ENCODE measurements at regions not wholly inside any gene's neighbourhood (a gene's known extent, or its start where the extent isn't known, plus 50 kb on each side); places are given as distances from the start of the nearest gene placed in this dataset.

DNA sequence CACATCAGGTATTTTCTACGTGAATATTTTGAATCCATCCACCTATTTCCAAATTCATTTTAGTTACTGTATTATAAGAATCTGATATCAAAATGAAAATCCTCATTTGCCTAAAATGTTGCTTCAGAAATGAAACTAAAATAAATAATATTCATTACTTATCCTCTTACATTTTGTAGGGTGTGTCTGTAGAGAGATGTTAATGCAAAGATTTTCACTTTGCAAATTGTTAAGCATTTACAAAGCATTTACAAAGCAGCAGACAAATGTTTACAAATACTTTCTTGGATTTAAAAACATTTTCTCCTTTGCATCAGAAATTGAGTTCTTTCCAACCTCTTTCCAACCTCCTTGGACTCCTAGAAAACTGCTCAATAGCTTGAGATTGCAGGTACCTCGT is 360.0 kb upstream of the DCN start:
- H3K27me3 Mint-ChIP-seq: peaks cover 2 to 4% of the 10 kb centered on the region in 2 donors
- H3K36me3 Mint-ChIP-seq: peaks cover 0 to 2% of the 10 kb centered on the region in 2 donors
- no peak overlapping the region for H3K27ac ChIP-seq (ENCODE audit: low read depth, low read length)
- H3K9me3 ChIP-seq (ENCODE audit: control insufficient read depth in 1 of 2, low read length in 2 of 2): no peaks in the 10 kb centered on the region
- no peaks in the 10 kb centered on the region for H3K4me1 ChIP-seq (ENCODE audit: insufficient read depth, low read length)
- H3K27me3 ChIP-seq (ENCODE audit: insufficient read depth, low read length): no peaks in the 10 kb centered on the region
- H3K4me3 Mint-ChIP-seq: no peak overlapping the region
- ChIA-PET CTCF (ENCODE audit: partially characterized antibody) (no interaction called here), POLR2A (ENCODE audit: partially characterized antibody) (no interaction called here)
- H3K27ac Mint-ChIP-seq: no peak overlapping the region
- H3K36me3 ChIP-seq (ENCODE audit: insufficient read depth, low read length): no peaks in the 10 kb centered on the region
- H3K9me3 Mint-ChIP-seq: peaks cover 0 to 14% (median 5%) of the 10 kb centered on the region in 8 donors
- no peak overlapping the region for H3K4me3 ChIP-seq (ENCODE audit: low read length in 2 of 2)
- no peaks in the 10 kb centered on the region for H3K4me1 Mint-ChIP-seq
- DNase-seq: no peak
- intact Hi-C loops (cut with micrococcal nuclease): no loop called here

DNA sequence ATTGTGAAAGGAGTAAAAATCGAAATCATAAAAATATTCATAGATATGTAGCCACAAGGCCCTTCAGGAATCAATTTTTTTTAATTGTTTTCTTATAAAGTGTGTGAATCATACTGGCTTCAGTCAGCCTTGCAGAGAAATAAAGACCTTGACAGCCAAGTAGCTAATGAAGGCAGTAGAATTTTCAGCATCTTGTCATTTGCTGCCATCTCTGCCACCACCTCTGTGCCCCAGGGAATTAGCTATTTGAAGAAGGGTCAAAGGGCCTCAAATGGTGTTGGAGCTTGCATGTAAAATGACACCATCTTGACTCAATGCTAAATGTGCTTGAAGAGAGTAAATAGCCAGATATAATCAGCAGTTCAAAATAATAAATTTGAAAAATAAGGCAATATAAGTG is 359.4 kb upstream of the DCN start:
- intact Hi-C loops (cut with micrococcal nuclease): no loop called here
- H3K36me3 ChIP-seq (ENCODE audit: insufficient read depth, low read length): no peaks in the 10 kb centered on the region
- no peak overlapping the region for H3K27ac Mint-ChIP-seq
- no peak overlapping the region for H3K4me3 Mint-ChIP-seq
- no peaks in the 10 kb centered on the region for H3K4me1 ChIP-seq (ENCODE audit: insufficient read depth, low read length)
- H3K4me3 ChIP-seq (ENCODE audit: low read length in 2 of 2): no peak overlapping the region
- no peaks in the 10 kb centered on the region for H3K27me3 ChIP-seq (ENCODE audit: insufficient read depth, low read length)
- H3K4me1 Mint-ChIP-seq: no peaks in the 10 kb centered on the region
- no peak overlapping the region for H3K27ac ChIP-seq (ENCODE audit: low read depth, low read length)
- H3K36me3 Mint-ChIP-seq: peaks cover 0 to 3% of the 10 kb centered on the region in 2 donors
- DNase-seq: no peak
- no peaks in the 10 kb centered on the region for H3K9me3 ChIP-seq (ENCODE audit: control insufficient read depth in 1 of 2, low read length in 2 of 2)
- peaks cover 0 to 13% (median 5%) of the 10 kb centered on the region in 8 donors for H3K9me3 Mint-ChIP-seq
- ChIA-PET POLR2A (ENCODE audit: partially characterized antibody) (no interaction called here), CTCF (ENCODE audit: partially characterized antibody) (no interaction called here)
- peaks cover 2 to 4% of the 10 kb centered on the region in 2 donors for H3K27me3 Mint-ChIP-seq

DNA sequence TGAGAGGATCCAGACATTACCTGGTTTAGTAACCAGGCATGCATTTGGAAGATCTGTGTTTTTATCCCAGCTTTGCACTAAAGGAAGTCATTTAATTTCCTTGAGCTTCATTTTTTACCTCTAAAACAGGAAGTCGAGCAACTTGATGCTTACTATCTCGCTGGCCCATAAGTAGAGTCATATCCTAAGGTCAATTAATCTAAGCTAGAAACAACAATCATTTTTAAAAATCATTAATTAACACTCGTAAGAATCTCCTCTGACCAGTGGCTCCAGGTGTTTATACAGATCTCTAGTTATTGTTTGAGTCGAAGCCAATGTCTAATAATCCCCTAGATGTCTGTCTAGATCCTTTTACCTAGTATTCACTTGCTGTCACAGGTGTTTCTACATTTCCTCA is 355.8 kb upstream of the DCN start:
- no peaks in the 10 kb centered on the region for H3K36me3 ChIP-seq (ENCODE audit: insufficient read depth, low read length)
- H3K9me3 ChIP-seq (ENCODE audit: control insufficient read depth in 1 of 2, low read length in 2 of 2): no peaks in the 10 kb centered on the region
- DNase-seq: no peak
- no peaks in the 10 kb centered on the region for H3K4me1 ChIP-seq (ENCODE audit: insufficient read depth, low read length)
- peaks cover 2 to 7% of the 10 kb centered on the region in 2 donors for H3K27me3 Mint-ChIP-seq
- no peak overlapping the region for H3K27ac ChIP-seq (ENCODE audit: low read depth, low read length)
- no peaks in the 10 kb centered on the region for H3K4me1 Mint-ChIP-seq
- intact Hi-C loops (cut with micrococcal nuclease): no loop called here
- no peak overlapping the region for H3K4me3 Mint-ChIP-seq
- peaks cover 0 to 24% (median 16%) of the 10 kb centered on the region in 8 donors for H3K9me3 Mint-ChIP-seq
- H3K4me3 ChIP-seq (ENCODE audit: low read length in 2 of 2): no peak overlapping the region
- peaks cover 0 to 7% of the 10 kb centered on the region in 2 donors for H3K36me3 Mint-ChIP-seq
- H3K27me3 ChIP-seq (ENCODE audit: insufficient read depth, low read length): no peaks in the 10 kb centered on the region
- H3K27ac Mint-ChIP-seq: no peak overlapping the region
- POLR2A ChIA-PET (ENCODE audit: partially characterized antibody): no interaction called here
- CTCF ChIA-PET (ENCODE audit: partially characterized antibody): no interaction called here

DNA sequence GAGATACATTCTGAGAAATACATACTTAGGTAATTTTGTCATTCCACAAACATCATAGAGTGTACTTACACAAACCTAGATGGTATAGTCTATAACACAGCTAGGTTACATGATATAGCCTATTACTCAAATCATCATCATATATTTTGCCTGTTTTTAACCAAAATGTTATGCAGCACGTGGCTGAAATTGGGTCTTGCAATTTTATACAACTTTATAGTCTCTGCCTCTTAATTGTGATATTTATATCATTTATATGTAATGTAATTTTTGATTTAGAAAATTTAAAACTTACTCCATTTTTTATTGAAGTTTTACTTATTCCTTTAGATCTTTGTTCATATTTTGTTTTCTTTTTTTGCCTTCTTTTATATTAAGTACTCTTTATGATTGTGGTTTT is 350.7 kb upstream of the DCN start:
- Mint-ChIP-seq H3K9me3 (peaks cover 0 to 34% (median 20%) of the 10 kb centered on the region in 8 donors), H3K4me1 (no peaks in the 10 kb centered on the region), H3K36me3 (peaks cover 0 to 7% of the 10 kb centered on the region in 2 donors), H3K27ac (no peak overlapping the region), H3K4me3 (no peak overlapping the region), H3K27me3 (peaks cover 0 to 3% of the 10 kb centered on the region in 2 donors)
- intact Hi-C loops (cut with micrococcal nuclease): no loop called here
- no peaks in the 10 kb centered on the region for H3K36me3 ChIP-seq (ENCODE audit: insufficient read depth, low read length)
- CTCF ChIA-PET (ENCODE audit: partially characterized antibody): interaction anchor here (0.7 kb wide), 1 partner anchor 932 kb away, joined by 3 read pairs; no protein-coding TSS in a partner anchor
- no peak for DNase-seq
- no peak overlapping the region for H3K4me3 ChIP-seq (ENCODE audit: low read length in 2 of 2)
- no peak overlapping the region for H3K27ac ChIP-seq (ENCODE audit: low read depth, low read length)
- no peaks in the 10 kb centered on the region for H3K9me3 ChIP-seq (ENCODE audit: control insufficient read depth in 1 of 2, low read length in 2 of 2)
- POLR2A ChIA-PET (ENCODE audit: partially characterized antibody): no interaction called here
- no peaks in the 10 kb centered on the region for H3K4me1 ChIP-seq (ENCODE audit: insufficient read depth, low read length)
- H3K27me3 ChIP-seq (ENCODE audit: insufficient read depth, low read length): no peaks in the 10 kb centered on the region

GRCh38 chr12:91529829-91530228 is 347.2 kb upstream of the DCN start:
- H3K9me3 Mint-ChIP-seq: peaks cover 0 to 24% (median 15%) of the 10 kb centered on the region in 8 donors
- no peaks in the 10 kb centered on the region for H3K9me3 ChIP-seq (ENCODE audit: control insufficient read depth in 1 of 2, low read length in 2 of 2)
- no peaks in the 10 kb centered on the region for H3K4me1 ChIP-seq (ENCODE audit: insufficient read depth, low read length)
- ChIA-PET POLR2A (ENCODE audit: partially characterized antibody) (no interaction called here), CTCF (ENCODE audit: partially characterized antibody) (no interaction called here)
- H3K4me1 Mint-ChIP-seq: no peaks in the 10 kb centered on the region
- no peak overlapping the region for H3K27ac Mint-ChIP-seq
- intact Hi-C loops (cut with micrococcal nuclease): no loop called here
- no peaks in the 10 kb centered on the region for H3K27me3 ChIP-seq (ENCODE audit: insufficient read depth, low read length)
- H3K36me3 ChIP-seq (ENCODE audit: insufficient read depth, low read length): no peaks in the 10 kb centered on the region
- H3K4me3 ChIP-seq (ENCODE audit: low read length in 2 of 2): no peak overlapping the region
- H3K4me3 Mint-ChIP-seq: no peak overlapping the region
- H3K27ac ChIP-seq (ENCODE audit: low read depth, low read length): no peak overlapping the region
- DNase-seq: no peak
- no peaks in the 10 kb centered on the region for H3K27me3 Mint-ChIP-seq
- no peaks in the 10 kb centered on the region for H3K36me3 Mint-ChIP-seq

GRCh38 chr12:91523831-91524230 is 341.2 kb upstream of the DCN start:
- H3K4me3 ChIP-seq (ENCODE audit: low read length in 2 of 2): no peak overlapping the region
- H3K9me3 ChIP-seq (ENCODE audit: control insufficient read depth in 1 of 2, low read length in 2 of 2): no peaks in the 10 kb centered on the region
- ChIA-PET CTCF (ENCODE audit: partially characterized antibody) (no interaction called here), POLR2A (ENCODE audit: partially characterized antibody) (no interaction called here)
- Mint-ChIP-seq H3K27ac (no peak overlapping the region), H3K4me1 (no peaks in the 10 kb centered on the region), H3K27me3 (peaks cover 0 to 7% of the 10 kb centered on the region in 2 donors), H3K9me3 (peaks cover 0 to 7% (median under 1%) of the 10 kb centered on the region in 8 donors), H3K4me3 (no peak overlapping the region), H3K36me3 (no peaks in the 10 kb centered on the region)
- DNase-seq: no peak
- no peaks in the 10 kb centered on the region for H3K4me1 ChIP-seq (ENCODE audit: insufficient read depth, low read length)
- no peak overlapping the region for H3K27ac ChIP-seq (ENCODE audit: low read depth, low read length)
- H3K36me3 ChIP-seq (ENCODE audit: insufficient read depth, low read length): no peaks in the 10 kb centered on the region
- no peaks in the 10 kb centered on the region for H3K27me3 ChIP-seq (ENCODE audit: insufficient read depth, low read length)
- intact Hi-C loops (cut with micrococcal nuclease): no loop called here

GRCh38 chr12:91516695-91517047 is 334.1 kb upstream of the DCN start:
- no peak overlapping the region for H3K4me3 ChIP-seq (ENCODE audit: low read length in 2 of 2)
- peaks cover 0 to 7% (median 0%) of the 10 kb centered on the region in 8 donors for H3K9me3 Mint-ChIP-seq
- H3K27ac Mint-ChIP-seq: no peak overlapping the region
- no peak overlapping the region for H3K4me3 Mint-ChIP-seq
- ChIA-PET CTCF (ENCODE audit: partially characterized antibody) (no interaction called here), POLR2A (ENCODE audit: partially characterized antibody) (no interaction called here)
- no peaks in the 10 kb centered on the region for H3K4me1 Mint-ChIP-seq
- no peaks in the 10 kb centered on the region for H3K27me3 ChIP-seq (ENCODE audit: insufficient read depth, low read length)
- H3K9me3 ChIP-seq (ENCODE audit: control insufficient read depth in 1 of 2, low read length in 2 of 2): no peaks in the 10 kb centered on the region
- DNase-seq: no peak
- no peaks in the 10 kb centered on the region for H3K36me3 ChIP-seq (ENCODE audit: insufficient read depth, low read length)
- H3K27me3 Mint-ChIP-seq: peaks cover 6 to 8% of the 10 kb centered on the region in 2 donors
- H3K36me3 Mint-ChIP-seq: no peaks in the 10 kb centered on the region
- no peak overlapping the region for H3K27ac ChIP-seq (ENCODE audit: low read depth, low read length)
- no peaks in the 10 kb centered on the region for H3K4me1 ChIP-seq (ENCODE audit: insufficient read depth, low read length)
- intact Hi-C loops (cut with micrococcal nuclease): no loop called here

All from CD4-positive, alpha-beta memory T cell (primary cell).